ENCODE measurements at regions not wholly inside any gene's neighbourhood (a gene's known extent, or its start where the extent isn't known, plus 50 kb on each side); places are given as distances from the start of the nearest gene placed in this dataset.

GRCh38 chr18:61155586-61155985 is 177.6 kb upstream of the CDH20 start:
- no peak for DNase-seq (ENCODE audit: low read depth in 2 of 3, low spot score in 1 of 3)

GRCh38 chr18:61157451-61157850 is 175.8 kb upstream of the CDH20 start:
- no peak for DNase-seq (ENCODE audit: low read depth in 2 of 3, low spot score in 1 of 3)

GRCh38 chr18:61159246-61159645 is 174.0 kb upstream of the CDH20 start:
- no peak for DNase-seq (ENCODE audit: low read depth in 2 of 3, low spot score in 1 of 3)

- DNase-seq (ENCODE audit: low read depth in 2 of 3, low spot score in 1 of 3), result no peak
Measured at GRCh38 chr18:61164321-61164720, 168.9 kb upstream of the CDH20 start.

GRCh38 chr18:61167902-61168301 is 165.3 kb upstream of the CDH20 start:
- no peak for DNase-seq (ENCODE audit: low read depth in 2 of 3, low spot score in 1 of 3)

- DNase-seq (ENCODE audit: low read depth in 2 of 3, low spot score in 1 of 3), result no peak
Measured at GRCh38 chr18:61169386-61169785, 163.8 kb upstream of the CDH20 start.

- DNase-seq (ENCODE audit: low read depth in 2 of 3, low spot score in 1 of 3), result no peak
Measured at GRCh38 chr18:61172624-61173023, 160.6 kb upstream of the CDH20 start.

- no peak for DNase-seq (ENCODE audit: low read depth in 2 of 3, low spot score in 1 of 3)
Measured at GRCh38 chr18:61173554-61173953, 159.7 kb upstream of the CDH20 start.

- no peak for DNase-seq (ENCODE audit: low read depth in 2 of 3, low spot score in 1 of 3)
Measured at GRCh38 chr18:61183798-61184197, 149.4 kb upstream of the CDH20 start.

- DNase-seq (ENCODE audit: low read depth in 2 of 3, low spot score in 1 of 3), result no peak
Measured at GRCh38 chr18:61187971-61188370, 145.3 kb upstream of the CDH20 start.

GRCh38 chr18:61189376-61189775 is 143.9 kb upstream of the CDH20 start:
- no peak for DNase-seq (ENCODE audit: low read depth in 2 of 3, low spot score in 1 of 3)

GRCh38 chr18:61194726-61195125 is 138.5 kb upstream of the CDH20 start:
- DNase-seq (ENCODE audit: low read depth in 2 of 3, low spot score in 1 of 3), result no peak

GRCh38 chr18:61196750-61197149 is 136.5 kb upstream of the CDH20 start:
- no peak for DNase-seq (ENCODE audit: low read depth in 2 of 3, low spot score in 1 of 3)

- no peak for DNase-seq (ENCODE audit: low read depth in 2 of 3, low spot score in 1 of 3)
Measured at GRCh38 chr18:61198486-61198885, 134.7 kb upstream of the CDH20 start.

- DNase-seq (ENCODE audit: low read depth in 2 of 3, low spot score in 1 of 3), result no peak
Measured at GRCh38 chr18:61199171-61199848, 133.9 kb upstream of the CDH20 start.

GRCh38 chr18:61201511-61201910 is 131.7 kb upstream of the CDH20 start:
- DNase-seq (ENCODE audit: low read depth in 2 of 3, low spot score in 1 of 3), result no peak

- no peak for DNase-seq (ENCODE audit: low read depth in 2 of 3, low spot score in 1 of 3)
Measured at GRCh38 chr18:61203151-61203550, 130.1 kb upstream of the CDH20 start.

- DNase-seq (ENCODE audit: low read depth in 2 of 3, low spot score in 1 of 3), result no peak
Measured at GRCh38 chr18:61209801-61210200, 123.4 kb upstream of the CDH20 start.

GRCh38 chr18:61216051-61216450 is 117.2 kb upstream of the CDH20 start:
- DNase-seq (ENCODE audit: low read depth in 2 of 3, low spot score in 1 of 3), result no peak

- no peak for DNase-seq (ENCODE audit: low read depth in 2 of 3, low spot score in 1 of 3)
Measured at GRCh38 chr18:61222206-61222605, 111.0 kb upstream of the CDH20 start.

- no peak for DNase-seq (ENCODE audit: low read depth in 2 of 3, low spot score in 1 of 3)
Measured at GRCh38 chr18:61225336-61225735, 107.9 kb upstream of the CDH20 start.

GRCh38 chr18:61236356-61237057 is 96.7 kb upstream of the CDH20 start:
- DNase-seq (ENCODE audit: low read depth in 2 of 3, low spot score in 1 of 3), result no peak

- DNase-seq (ENCODE audit: low read depth in 2 of 3, low spot score in 1 of 3), result no peak
Measured at GRCh38 chr18:61237529-61237928, 95.7 kb upstream of the CDH20 start.

All from stimulated activated CD4-positive, alpha-beta T cell treated with anti-CD3 and anti-CD28 coated beads, Interleukin-12 subunit alpha, Interleukin-12 subunit beta, amount 100 ng/mL, for 48 hours (primary cell).